ENCODE measurements at regions not wholly inside any gene's neighbourhood (a gene's known extent, or its start where the extent isn't known, plus 50 kb on each side); places are given as distances from the start of the nearest gene placed in this dataset.
"Not testable (repeated sequence)": the region's sequence is repeated elsewhere in the genome, so short reads cannot be mapped to it uniquely, and the experiment has no call there.

DNA sequence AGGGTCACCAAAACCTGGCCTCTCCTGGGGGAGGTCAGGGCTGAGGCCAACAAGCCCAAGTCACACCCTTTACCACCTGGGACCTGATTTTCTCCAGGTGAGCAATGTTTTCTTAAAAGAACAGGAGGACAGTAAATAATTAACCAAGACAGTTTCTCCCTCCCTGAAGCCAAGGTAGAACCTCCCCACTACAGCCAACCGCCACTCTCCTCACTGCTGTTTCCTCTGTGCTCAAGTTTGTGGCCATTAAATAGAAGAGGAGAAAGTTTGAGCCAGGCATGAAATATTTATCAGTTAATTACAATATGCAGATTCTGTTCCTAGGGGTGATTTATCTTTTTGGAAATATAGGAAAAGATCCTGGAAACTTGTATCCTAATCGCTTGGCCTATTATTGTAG lies 150.6 kb upstream of the ANKRD20A1 start:
- DNase-seq (ENCODE audit: low read depth, low spot score); CTCF ChIA-PET; H3K4me3 ChIP-seq (ENCODE audit: low read depth, low read length); POLR2A ChIA-PET: not testable (repeated sequence)

DNA sequence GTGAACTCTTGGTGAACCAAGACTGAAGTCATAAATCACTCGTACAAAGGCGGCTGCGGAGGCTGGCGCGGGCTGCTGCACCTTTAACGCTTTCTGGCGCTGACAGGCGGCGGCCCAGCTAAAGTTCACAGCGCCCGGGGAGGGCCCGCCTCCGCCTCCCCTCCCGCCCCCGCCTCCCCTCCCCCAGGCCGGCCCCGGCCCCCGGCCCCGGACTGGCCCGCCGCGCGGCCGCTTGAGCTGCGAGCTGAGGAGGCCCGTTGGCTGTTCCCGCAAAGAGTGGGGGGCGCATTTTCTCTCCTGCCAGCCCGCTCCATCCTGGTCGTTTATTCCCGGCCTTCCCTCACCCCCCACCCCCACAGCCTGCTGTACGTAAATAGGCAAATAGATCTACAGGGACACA lies 147.3 kb upstream of the ANKRD20A1 start:
- POLR2A ChIA-PET; DNase-seq (ENCODE audit: low read depth, low spot score); H3K4me3 ChIP-seq (ENCODE audit: low read depth, low read length); CTCF ChIA-PET: not testable (repeated sequence)

DNA sequence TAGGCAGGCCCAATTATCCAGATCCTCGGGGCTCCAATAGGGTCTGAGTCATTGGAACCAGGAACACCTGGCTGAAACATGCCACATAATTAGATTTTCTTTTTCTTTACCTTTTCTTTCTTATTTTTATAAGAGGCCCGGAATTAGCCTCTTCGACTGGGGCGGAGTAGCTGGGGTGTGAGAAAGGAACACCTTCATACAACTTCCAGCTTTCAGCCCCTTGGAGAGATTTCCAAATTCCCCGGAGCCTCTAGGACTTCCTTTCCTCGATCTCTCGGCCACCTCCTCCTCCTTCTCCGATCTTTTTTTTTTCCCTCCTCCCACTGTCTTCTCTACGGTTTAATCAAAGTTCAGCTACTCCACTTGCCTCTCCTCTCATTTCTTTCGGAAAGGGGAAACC lies 146.8 kb upstream of the ANKRD20A1 start:
- H3K4me3 ChIP-seq (ENCODE audit: low read depth, low read length); DNase-seq (ENCODE audit: low read depth, low spot score); POLR2A ChIA-PET; CTCF ChIA-PET: not testable (repeated sequence)

DNA sequence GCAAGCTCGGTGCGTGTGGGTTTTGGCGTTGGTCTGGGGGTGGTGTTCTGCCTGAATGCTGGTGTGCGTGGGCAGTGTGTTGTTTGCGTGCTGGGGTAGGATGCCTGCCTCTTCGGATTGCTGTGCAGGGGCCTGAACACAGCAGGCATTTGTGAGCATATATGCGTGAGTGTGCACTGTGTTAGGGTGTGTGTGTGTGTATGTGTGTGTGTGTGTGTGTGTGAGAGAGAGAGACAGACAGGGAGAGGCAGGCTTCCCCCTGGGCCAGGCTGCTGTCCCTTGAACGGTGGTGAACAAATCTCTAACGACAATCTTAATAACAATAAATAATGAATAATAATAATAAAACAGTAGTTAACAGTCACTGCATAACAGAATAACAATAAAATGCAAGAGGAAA lies 145.8 kb upstream of the ANKRD20A1 start:
- POLR2A ChIA-PET; DNase-seq (ENCODE audit: low read depth, low spot score); CTCF ChIA-PET; H3K4me3 ChIP-seq (ENCODE audit: low read depth, low read length): not testable (repeated sequence)

DNA sequence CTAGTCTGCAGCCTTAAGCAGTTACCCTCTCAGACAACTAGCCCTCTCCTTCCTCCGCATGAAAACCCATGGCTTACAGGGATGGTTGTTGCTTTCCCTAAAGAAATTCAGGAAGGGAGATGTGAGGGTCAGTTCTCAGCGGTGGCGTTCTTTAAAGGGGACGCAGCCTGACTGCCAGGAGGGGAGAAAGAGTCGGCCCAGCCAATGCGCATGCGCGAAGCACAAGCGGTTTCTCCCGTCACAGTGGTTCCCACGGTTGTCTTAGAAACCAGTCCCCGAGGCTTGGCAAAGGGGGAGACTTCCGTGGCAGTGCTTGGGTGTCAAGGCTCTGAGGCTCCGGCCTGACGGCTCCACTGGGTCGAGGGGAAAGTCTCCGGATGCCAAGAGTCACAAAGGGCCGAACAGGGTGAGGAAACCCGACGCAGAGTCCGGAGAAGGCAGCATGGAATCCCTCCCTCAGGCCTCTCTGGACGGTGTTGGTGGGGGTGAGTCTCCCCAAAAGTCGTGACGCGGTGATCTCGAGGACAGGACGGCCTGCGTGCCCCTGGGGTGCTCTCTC lies 140.8 kb upstream of the ANKRD20A1 start:
- H3K4me3 ChIP-seq (ENCODE audit: low read depth, low read length); POLR2A ChIA-PET; CTCF ChIA-PET; DNase-seq (ENCODE audit: low read depth, low spot score): not testable (repeated sequence)

DNA sequence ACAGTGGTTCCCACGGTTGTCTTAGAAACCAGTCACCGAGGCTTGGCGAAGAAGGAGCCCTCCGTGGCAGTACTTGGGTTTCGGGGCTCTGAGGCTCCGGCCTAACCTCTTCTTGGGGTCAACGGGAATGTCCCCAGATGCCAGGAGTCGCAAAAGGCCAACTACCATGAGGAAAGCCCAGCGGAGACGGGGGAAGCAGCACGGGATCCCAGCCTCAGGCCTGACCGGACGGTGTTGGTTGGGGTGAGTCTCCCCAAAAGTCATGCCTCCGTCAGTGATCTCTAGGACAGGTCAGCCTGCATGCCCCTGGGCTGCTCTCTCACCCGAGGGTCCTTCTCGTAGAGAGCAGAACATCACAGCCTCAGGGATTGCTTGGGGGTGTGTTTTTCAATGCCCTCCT lies 138.2 kb upstream of the ANKRD20A1 start:
- CTCF ChIA-PET; DNase-seq (ENCODE audit: low read depth, low spot score): not testable (repeated sequence)

DNA sequence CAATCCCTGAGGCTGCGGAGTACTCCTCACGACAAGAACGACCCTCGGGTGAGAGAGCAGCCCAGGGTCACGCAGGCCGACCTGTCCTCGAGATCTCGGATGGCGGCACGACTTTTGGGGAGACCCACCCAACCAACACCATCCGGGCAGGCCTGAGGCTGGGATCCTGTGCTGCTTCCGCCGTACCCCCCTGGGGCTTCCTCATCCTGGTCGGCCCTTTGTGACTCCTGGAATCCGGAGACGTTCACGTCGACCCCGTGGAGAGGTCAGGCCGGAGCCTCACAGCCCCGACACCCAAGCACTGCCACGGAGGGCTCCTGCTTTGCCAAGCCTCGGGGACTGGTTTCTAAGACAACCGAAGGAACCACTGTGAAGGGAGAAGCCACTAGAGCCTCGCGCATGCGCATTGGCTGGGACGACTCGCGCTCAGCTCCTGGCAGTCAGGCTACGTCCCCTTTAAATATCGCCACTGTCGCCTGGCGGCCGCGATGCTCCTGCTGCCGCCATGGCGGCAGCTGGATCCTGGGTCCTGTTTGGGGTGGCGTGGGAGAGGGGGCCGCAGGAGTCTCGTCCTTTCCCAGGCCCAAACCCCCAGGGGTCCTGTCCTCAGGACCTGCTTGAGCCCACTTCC lies 136.2 kb upstream of the ANKRD20A1 start:
- H3K4me3 ChIP-seq (ENCODE audit: low read depth, low read length); POLR2A ChIA-PET; DNase-seq (ENCODE audit: low read depth, low spot score); CTCF ChIA-PET: not testable (repeated sequence)

More for the DNA sequence above, 138.2 kb upstream of the ANKRD20A1 start:
- POLR2A ChIA-PET; H3K4me3 ChIP-seq (ENCODE audit: low read depth, low read length): not testable (repeated sequence)

DNA sequence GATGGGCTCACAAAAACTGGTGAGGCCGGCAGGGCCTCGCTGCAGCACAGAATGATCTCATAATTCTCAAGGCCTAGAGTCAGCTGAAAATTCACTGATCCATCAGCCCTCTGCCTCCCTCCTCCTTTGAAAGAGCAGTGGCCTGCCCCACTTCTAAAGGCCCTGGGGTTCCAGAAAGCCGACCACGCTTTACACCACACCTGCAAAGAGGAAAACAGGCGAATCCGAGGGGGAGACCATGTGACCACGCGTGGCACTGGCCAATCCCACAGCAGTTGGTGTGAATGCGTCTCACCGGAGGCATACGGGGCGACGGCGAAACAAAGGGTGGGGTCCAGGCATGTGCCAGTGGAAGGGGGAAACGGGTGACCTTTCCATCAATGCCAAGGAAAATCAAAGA lies 135.5 kb upstream of the ANKRD20A1 start:
- CTCF ChIA-PET; POLR2A ChIA-PET; DNase-seq (ENCODE audit: low read depth, low spot score): not testable (repeated sequence)
- H3K4me3 ChIP-seq (ENCODE audit: low read depth, low read length): peak overlapping the region; percentile 38; the same call in 1 of the 2 replicates

DNA sequence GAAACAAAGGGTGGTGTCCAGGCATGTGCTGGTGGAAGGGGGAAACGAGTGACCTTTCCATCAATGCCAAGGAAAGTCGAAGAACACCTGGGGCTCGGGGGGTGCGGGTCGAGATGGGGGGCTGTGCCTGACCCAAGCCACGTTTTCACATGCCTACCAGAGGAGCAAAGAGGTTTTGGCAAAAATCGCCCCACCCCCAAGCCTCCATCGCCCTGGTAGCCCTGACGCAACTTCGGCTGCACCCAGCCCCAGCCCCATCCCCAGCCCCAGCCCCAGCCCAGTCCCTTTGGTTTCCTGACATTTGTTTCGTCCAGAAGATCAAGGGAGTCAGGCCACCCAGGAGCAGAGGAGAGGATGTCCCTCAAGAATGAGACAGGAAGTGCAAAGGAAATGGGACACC lies 133.8 kb upstream of the ANKRD20A1 start:
- POLR2A ChIA-PET; DNase-seq (ENCODE audit: low read depth, low spot score); CTCF ChIA-PET; H3K4me3 ChIP-seq (ENCODE audit: low read depth, low read length): not testable (repeated sequence)

DNA sequence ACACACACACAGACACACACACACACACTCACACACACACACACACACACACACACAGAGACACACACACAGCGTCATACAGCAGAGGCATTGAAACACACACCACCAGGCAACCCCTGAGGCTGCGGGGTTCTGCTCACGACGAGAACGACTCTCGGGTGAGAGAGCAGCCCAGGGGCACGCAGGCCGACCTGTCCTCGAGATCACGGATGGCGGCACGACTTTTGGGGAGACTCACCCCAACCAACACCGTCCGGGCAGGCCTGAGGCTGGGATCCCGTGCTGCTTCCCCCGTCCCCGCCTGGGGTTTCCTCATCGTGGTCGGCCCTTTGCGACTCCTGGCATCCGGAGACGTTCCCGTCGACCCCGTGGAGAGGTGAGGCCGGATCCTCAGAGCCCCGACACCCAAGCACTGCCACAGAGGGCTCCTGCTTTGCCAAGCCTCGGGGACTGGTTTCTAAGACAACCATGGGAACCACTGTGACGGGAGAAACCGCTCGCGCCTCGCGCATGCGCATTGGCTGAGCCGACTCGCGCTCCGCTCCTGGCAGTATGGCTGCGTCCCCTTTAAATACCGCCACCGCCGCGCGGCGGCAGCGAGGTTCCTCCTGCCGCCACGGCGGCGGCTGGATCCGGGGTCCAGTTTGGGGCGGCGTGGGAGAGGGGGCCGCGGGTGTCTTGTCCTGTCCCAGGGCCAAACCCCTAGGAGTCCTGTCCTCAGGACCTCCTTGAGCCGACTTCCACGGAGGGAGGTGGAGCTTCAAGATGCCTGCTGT lies 132.3 kb upstream of the ANKRD20A1 start:
- CTCF ChIA-PET; POLR2A ChIA-PET; DNase-seq (ENCODE audit: low read depth, low spot score); H3K4me3 ChIP-seq (ENCODE audit: low read depth, low read length): not testable (repeated sequence)

DNA sequence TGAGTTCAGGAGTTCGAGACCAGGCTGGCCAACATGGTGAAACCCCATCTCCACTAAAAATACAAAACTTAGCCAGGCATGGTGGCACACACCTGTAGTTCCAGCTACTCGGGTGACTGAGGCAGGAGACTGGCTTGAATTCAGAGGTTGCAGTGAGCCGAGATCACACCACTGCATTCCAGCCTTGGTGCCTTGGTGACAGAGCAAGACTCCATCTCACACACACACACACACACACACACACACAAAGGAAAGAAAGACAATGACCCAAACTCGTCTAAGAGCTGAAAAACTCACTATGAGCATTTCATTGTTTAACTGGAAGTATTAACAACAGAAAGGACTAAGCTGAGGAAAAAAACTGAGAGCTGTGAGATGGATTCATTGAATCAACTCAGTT lies 95.6 kb upstream of the ANKRD20A1 start:
- DNase-seq (ENCODE audit: low read depth, low spot score); POLR2A ChIA-PET; H3K4me3 ChIP-seq (ENCODE audit: low read depth, low read length); CTCF ChIA-PET: not testable (repeated sequence)

DNA sequence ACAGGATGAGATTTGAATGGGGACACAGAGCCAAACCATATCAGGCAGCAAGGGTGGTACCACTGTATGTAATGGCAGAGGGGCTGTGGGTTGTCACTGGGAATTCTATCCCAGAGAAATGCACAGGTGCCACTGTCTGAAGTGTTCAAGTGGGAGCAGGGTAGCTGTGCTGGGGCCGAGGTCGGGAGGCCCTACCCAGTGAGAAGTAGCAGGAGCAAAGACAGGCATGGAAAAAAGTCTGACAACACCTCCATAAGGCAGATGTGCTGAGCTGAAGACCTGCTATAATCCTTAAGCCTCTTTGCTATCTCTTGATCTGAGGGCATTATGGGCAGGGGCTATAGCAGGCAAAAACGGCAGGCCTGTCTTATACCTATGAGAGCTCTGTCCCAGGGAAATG lies 86.9 kb upstream of the ANKRD20A1 start:
- CTCF ChIA-PET; H3K4me3 ChIP-seq (ENCODE audit: low read depth, low read length); POLR2A ChIA-PET; DNase-seq (ENCODE audit: low read depth, low spot score): not testable (repeated sequence)

DNA sequence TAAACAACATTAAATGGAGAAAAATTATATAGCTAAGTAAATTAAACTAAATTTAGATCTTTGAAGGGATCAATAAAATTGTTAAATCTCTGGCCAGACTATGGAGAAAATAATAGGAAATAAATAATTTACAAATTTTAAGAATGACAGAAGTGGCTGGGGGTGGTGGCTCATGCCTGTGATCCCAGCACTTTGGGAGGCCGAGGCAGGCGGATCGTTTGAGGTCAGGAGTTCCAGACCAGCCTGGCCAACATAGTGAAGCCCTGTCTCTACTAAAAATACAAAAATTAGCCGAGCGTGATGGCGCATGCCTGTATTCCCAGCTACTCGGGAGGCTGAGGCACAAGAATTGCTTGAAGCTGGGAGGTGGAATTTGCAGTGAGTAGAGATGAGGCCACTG lies 58.6 kb upstream of the ANKRD20A1 start:
- H3K4me3 ChIP-seq (ENCODE audit: low read depth, low read length); DNase-seq (ENCODE audit: low read depth, low spot score); CTCF ChIA-PET; POLR2A ChIA-PET: not testable (repeated sequence)
